ENCODE measurements at regions not wholly inside any gene's neighbourhood (a gene's known extent, or its start where the extent isn't known, plus 50 kb on each side); places are given as distances from the start of the nearest gene placed in this dataset.

DNA sequence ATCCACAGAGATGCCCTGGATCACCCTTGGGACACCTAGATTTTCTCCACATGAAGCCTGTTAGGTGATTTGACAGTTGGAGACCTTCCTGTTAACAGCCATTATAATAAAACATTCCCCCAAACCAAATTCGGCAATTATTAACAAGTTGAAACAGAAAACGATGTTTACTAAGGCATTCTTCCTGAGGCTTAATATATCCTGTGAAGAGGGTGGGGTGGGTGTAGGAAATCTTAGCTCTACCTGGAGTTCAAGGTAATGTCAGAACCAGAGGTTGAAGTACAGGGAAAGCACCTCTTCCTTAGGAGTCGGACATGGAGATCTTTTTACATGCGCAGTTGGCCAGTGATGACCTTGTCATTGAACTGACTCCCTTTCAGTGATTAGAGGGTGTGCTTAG, 143.0 kb downstream of the FGF9 start:
- H2BK5ac ChIP-seq (ENCODE audit: low read depth, low read length, poor library complexity, severe bottlenecking): no peak overlapping the region
- H2AFZ ChIP-seq (replicated peaks; ENCODE audit: low read length, poor library complexity): no peak overlapping the region
- no CpG with 5 or more reads among the region's 4 CpGs for WGBS, 2 experiments (ENCODE audit: extremely low coverage in 2 of 2, insufficient read length in 1 of 2)
- H2BK120ac ChIP-seq (ENCODE audit: low read depth, low read length): no peak overlapping the region
- no peak overlapping the region for H2AK5ac ChIP-seq (ENCODE audit: low read depth, low read length)
- no peak for TF ChIP-seq USF2 (IDR thresholded peaks at IDR 0.05; ENCODE audit: low read depth, low read length)
- TF ChIP-seq, protein P1, sequence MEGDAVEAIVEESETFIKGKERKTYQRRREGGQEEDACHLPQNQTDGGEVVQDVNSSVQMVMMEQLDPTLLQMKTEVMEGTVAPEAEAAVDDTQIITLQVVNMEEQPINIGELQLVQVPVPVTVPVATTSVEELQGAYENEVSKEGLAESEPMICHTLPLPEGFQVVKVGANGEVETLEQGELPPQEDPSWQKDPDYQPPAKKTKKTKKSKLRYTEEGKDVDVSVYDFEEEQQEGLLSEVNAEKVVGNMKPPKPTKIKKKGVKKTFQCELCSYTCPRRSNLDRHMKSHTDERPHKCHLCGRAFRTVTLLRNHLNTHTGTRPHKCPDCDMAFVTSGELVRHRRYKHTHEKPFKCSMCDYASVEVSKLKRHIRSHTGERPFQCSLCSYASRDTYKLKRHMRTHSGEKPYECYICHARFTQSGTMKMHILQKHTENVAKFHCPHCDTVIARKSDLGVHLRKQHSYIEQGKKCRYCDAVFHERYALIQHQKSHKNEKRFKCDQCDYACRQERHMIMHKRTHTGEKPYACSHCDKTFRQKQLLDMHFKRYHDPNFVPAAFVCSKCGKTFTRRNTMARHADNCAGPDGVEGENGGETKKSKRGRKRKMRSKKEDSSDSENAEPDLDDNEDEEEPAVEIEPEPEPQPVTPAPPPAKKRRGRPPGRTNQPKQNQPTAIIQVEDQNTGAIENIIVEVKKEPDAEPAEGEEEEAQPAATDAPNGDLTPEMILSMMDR (conservative IDR thresholded peaks at IDR 0.05; ENCODE audit: low read depth, low read length): no peak
- no peak for TF ChIP-seq BHLHE40 (IDR thresholded peaks at IDR 0.05; ENCODE audit: low read depth, low read length)
- TF ChIP-seq CHD1 (IDR thresholded peaks at IDR 0.05; ENCODE audit: low read depth, low read length): no peak
- TF ChIP-seq MAZ (IDR thresholded peaks at IDR 0.05; ENCODE audit: borderline replicate concordance, low read depth, low read length): no peak
- TF ChIP-seq FOS (IDR thresholded peaks at IDR 0.05; ENCODE audit: low read depth, low read length): no peak
- TF ChIP-seq RAD21 (IDR thresholded peaks at IDR 0.05; ENCODE audit: low read length): no peak
- no peak for TF ChIP-seq MAFK (IDR thresholded peaks at IDR 0.05; ENCODE audit: low read depth, low read length)
- TF ChIP-seq MXI1 (IDR thresholded peaks at IDR 0.05; ENCODE audit: borderline replicate concordance, low read depth, low read length): no peak
- TF ChIP-seq RFX5 (IDR thresholded peaks at IDR 0.05; ENCODE audit: low read depth, low read length): no peak
- TF ChIP-seq SMC3 (IDR thresholded peaks at IDR 0.05; ENCODE audit: low read depth, low read length): no peak
- TF ChIP-seq, protein P2, sequence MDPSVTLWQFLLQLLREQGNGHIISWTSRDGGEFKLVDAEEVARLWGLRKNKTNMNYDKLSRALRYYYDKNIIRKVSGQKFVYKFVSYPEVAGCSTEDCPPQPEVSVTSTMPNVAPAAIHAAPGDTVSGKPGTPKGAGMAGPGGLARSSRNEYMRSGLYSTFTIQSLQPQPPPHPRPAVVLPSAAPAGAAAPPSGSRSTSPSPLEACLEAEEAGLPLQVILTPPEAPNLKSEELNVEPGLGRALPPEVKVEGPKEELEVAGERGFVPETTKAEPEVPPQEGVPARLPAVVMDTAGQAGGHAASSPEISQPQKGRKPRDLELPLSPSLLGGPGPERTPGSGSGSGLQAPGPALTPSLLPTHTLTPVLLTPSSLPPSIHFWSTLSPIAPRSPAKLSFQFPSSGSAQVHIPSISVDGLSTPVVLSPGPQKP (IDR thresholded peaks at IDR 0.05; ENCODE audit: borderline replicate concordance, low read depth, low read length): no peak
- TF ChIP-seq NFE2L2 (IDR thresholded peaks at IDR 0.05; ENCODE audit: low read depth, low read length): no peak
- TF ChIP-seq POLR2A (IDR thresholded peaks at IDR 0.05; ENCODE audit: low read depth, low read length): no peak
- no peak for TF ChIP-seq CEBPB (IDR thresholded peaks at IDR 0.05; ENCODE audit: low read depth, low read length)
- no peaks in the 10 kb centered on the region for H3K79me1 ChIP-seq (ENCODE audit: low read depth in 1 of 2, low read length in 2 of 2)
- BruUV-seq (replicated peaks): no TSS peak
- no peak overlapping the region for H2BK20ac ChIP-seq (ENCODE audit: low read depth, low read length)
- no peak overlapping the region for H3K23ac ChIP-seq (ENCODE audit: low read depth, low read length)
- in situ Hi-C loops (cut with MboI; ENCODE audit: low sequenced_read_pairs) (no loop called here), intact Hi-C loops (cut with micrococcal nuclease) (no loop called here), dilution Hi-C loops (cut with HindIII; ENCODE audit: low sequenced_read_pairs, unreplicated experiment) (no loop called here)
- H2BK15ac ChIP-seq (ENCODE audit: low read depth, low read length): no peak overlapping the region
- H3K4me3 ChIP-seq (ENCODE audit: insufficient read depth, low read depth, low read length): no peak overlapping the region
- no peak overlapping the region for H3K14ac ChIP-seq (replicated peaks; ENCODE audit: low read depth, low read length)
- H3K27me3 ChIP-seq (ENCODE audit: control insufficient read depth, insufficient read depth, low read length): peaks cover 15% of the 10 kb centered on the region
- H3K4ac ChIP-seq (ENCODE audit: low read depth, low read length): no peak overlapping the region
- H4K5ac ChIP-seq (ENCODE audit: low read depth, low read length): no peak overlapping the region
- no peaks in the 10 kb centered on the region for H3K9me1 ChIP-seq (ENCODE audit: insufficient read depth, low read length)
- H3K9me3 ChIP-seq (ENCODE audit: control insufficient read depth, insufficient read depth, low read length): peaks cover 2% of the 10 kb centered on the region; the same call in 1 of the 2 replicates
- DNase-seq (no peak), ATAC-seq (ENCODE audit: low read depth) (no peak)
- H4K8ac ChIP-seq (ENCODE audit: low read depth in 2 of 2, low read length in 2 of 2): no peak overlapping the region
- H3K9ac ChIP-seq (ENCODE audit: low read depth, low read length): no peak overlapping the region
- no peak overlapping the region for H4K91ac ChIP-seq (ENCODE audit: insufficient read depth, low read depth, low read length)
- H3K4me1 ChIP-seq (ENCODE audit: control insufficient read depth, insufficient read depth, low read length): no peaks in the 10 kb centered on the region
- no peaks in the 10 kb centered on the region for H4K20me1 ChIP-seq (ENCODE audit: insufficient read depth, low read length)
- H3K56ac ChIP-seq (ENCODE audit: extremely low read depth, insufficient read depth, low read length): no peak overlapping the region
- no peak overlapping the region for H3K18ac ChIP-seq (ENCODE audit: low read depth, low read length)
- ChIA-PET POLR2A (ENCODE audit: unreplicated experiment) (no interaction called here), CTCF (interaction anchor here (0.5 kb wide), 1 partner anchor 75 kb away, joined by 3 read pairs; no protein-coding TSS in a partner anchor)
- no peaks in the 10 kb centered on the region for H3K36me3 ChIP-seq (ENCODE audit: control insufficient read depth, insufficient read depth, low read length)
- H3K27ac ChIP-seq (ENCODE audit: insufficient read depth, low read length): no peak overlapping the region
- no peak overlapping the region for H2AK9ac ChIP-seq (replicated peaks; ENCODE audit: low read depth, low read length, poor library complexity)
- H3K4me2 ChIP-seq (ENCODE audit: low read depth, low read length): no peak overlapping the region
